Heart left ventricle (tissue), 13 donors: ENCODE measurements at regions not wholly inside any gene's neighbourhood (a gene's known extent, or its start where the extent isn't known, plus 50 kb on each side); places are given as distances from the start of the nearest gene placed in this dataset.

Experiments
- POLR2A ChIP-seq, 2 donors: fragments of 450-650 bp; IDR thresholded peaks; one replicate each; pipeline ENCODE4 v1.6.1; 2017; ENCODE audit warnings: antibody characterized with exemption in 2 of 2, mild to moderate bottlenecking in 2 of 2, moderate library complexity in 2 of 2
- TF ChIP-seq, protein P1 (sequence below), 12 donors: fragments of 200-600 bp; sonication (generic) in 4 of 12; IDR thresholded peaks; one replicate each; pipeline versions ENCODE4 v1.5.0 to v1.8.0; 2018 to 2022; ENCODE audit warnings: antibody characterized with exemption in 12 of 12, mild to moderate bottlenecking in 5 of 12
- donor health status: ischemic (EF 13 %, LVEDD 7.1; RV severe dilation, severe dysfunction).
- donor health status: DM: no; HTN: yes; CAD: no.
- donor health status: DM: no; HTN: no; CAD: no.
- donor health status: ischemic (EF 25% LVEDD 6.9; RV normal size, moderate dysfunction).
- donor health status: ischemic (EF 25% LVEDD 5.7; RV mildly dilated, moderate dysfunction).
- donor health status: ischemic (EF 35%, LVEDD 5.7; RV mildly dilated, moderate dysfunction).
- donor health status: nonischemic (EF 11% LVEDD 7.7; RV severe dilation, severe dysfunction).
- donor health status: DM: yes; HTN: yes; CAD: no.
- donor health status: PGD.
- donor health status: ischemic (EF 29% LVEDD 5.4; RV normal size, mild dysfunction).
- donor health status: nonischemic (EF 23%, LVEDD 6.1; RV moderate dilation, normal function).

DNA sequence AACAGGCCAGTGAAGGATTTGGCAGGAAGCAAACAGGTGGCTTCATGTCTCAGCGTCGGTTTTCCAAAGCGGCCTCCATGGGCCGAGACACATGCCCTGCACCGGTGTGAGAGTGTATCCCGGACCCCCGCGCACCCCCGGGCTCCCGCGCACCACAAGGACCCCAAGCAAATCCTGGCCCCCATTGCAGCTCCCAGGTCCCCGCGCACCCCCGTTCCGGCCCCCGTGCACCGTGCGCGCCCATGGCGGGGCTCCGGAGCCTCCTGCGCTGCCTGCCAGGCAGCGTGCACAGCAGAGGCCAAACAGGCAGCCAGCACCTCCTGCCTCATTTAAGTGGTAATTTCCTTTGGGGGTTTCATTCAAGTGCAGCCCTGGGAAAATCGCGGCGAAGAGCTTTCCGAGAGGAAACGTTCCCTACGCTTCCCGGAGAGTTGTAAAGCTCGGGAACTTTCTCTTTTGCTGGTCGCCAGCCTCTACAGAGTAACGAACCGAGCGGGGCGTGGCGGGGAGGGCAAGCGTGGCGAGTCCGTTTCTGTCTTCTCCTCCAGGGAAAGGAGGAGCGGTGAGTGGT, 145.5 kb upstream of the SLC24A2 start:
- TF ChIP-seq, protein P1, sequence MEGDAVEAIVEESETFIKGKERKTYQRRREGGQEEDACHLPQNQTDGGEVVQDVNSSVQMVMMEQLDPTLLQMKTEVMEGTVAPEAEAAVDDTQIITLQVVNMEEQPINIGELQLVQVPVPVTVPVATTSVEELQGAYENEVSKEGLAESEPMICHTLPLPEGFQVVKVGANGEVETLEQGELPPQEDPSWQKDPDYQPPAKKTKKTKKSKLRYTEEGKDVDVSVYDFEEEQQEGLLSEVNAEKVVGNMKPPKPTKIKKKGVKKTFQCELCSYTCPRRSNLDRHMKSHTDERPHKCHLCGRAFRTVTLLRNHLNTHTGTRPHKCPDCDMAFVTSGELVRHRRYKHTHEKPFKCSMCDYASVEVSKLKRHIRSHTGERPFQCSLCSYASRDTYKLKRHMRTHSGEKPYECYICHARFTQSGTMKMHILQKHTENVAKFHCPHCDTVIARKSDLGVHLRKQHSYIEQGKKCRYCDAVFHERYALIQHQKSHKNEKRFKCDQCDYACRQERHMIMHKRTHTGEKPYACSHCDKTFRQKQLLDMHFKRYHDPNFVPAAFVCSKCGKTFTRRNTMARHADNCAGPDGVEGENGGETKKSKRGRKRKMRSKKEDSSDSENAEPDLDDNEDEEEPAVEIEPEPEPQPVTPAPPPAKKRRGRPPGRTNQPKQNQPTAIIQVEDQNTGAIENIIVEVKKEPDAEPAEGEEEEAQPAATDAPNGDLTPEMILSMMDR (IDR thresholded peaks at IDR 0.05), result peak in 1 of 12 donors; percentile 21
- TF ChIP-seq POLR2A (IDR thresholded peaks at IDR 0.05), result no peak
